Fibroblast of mammary gland (primary cell): ENCODE measurements at regions not wholly inside any gene's neighbourhood (a gene's known extent, or its start where the extent isn't known, plus 50 kb on each side); places are given as distances from the start of the nearest gene placed in this dataset.

Experiments used
- DNase-seq: peaks from one replicate; pipeline ENCODE4 v3.0.0-alpha.2; 2010; ENCODE audit warnings: low read depth
- H3K4me3 ChIP-seq: 2 replicates; pipeline ENCODE4 v1.5.1; 2011; ENCODE audit warnings: low read depth, mild to moderate bottlenecking, low read length, moderate library complexity; ENCODE audit not compliant: control insufficient read depth
- CTCF ChIP-seq: conservative IDR thresholded peaks from 2 replicates; pipeline ENCODE4 v1.5.1; 2011; ENCODE audit warnings: low read depth, low read length, inconsistent platforms; ENCODE audit not compliant: control insufficient read depth, insufficient read depth

DNA sequence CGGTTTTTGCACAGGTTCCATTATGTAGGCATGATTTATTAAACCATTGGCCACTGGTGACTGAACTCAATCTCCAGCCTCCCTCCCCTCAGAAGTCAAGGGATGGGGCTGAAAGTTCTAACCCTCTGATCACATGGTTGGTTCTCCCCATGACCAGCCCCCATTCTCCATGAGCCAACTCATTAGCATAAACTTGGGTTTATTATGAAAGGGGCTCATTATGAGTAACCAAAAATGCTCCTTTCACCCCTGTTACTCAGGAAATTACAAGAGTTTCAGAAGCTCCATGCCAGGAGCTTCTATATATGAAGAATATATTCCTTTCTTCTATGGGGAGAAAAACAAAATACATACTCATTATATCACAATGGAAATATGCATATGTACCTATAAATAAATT, 555.3 kb downstream of the HS3ST4 start:
- DNase-seq, result no peak
- no peak for TF ChIP-seq CTCF
- no peak overlapping the region for H3K4me3 ChIP-seq

- DNase-seq, result no peak
- TF ChIP-seq CTCF, result no peak
- H3K4me3 ChIP-seq, result no peak overlapping the region
These were observed 560.8 kb downstream of the HS3ST4 start for GRCh38 chr16:26252598-26252997.

DNA sequence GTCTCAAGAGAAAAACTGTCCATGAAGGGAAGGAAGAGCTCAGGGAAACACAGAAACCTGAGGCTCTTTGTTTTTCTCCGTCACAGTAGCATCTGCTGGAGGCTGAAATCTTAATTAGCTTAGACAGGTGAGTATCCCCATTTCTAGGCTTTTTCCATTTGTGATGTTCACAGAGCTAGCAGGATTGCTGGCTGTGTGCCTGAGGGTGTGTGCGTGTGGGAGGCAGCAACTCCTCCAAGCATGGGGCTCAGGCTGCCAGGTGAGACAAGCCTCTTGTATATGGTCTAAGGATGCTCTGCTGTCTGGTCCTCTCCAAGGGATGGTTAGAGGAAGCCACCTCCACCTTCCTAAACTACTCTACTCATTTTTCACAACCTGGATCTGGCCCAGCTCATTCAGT, 569.9 kb downstream of the HS3ST4 start:
- no peak overlapping the region for H3K4me3 ChIP-seq
- no peak for TF ChIP-seq CTCF
- no peak for DNase-seq

GRCh38 chr16:26263406-26263805, 571.6 kb downstream of the HS3ST4 start:
- no peak for TF ChIP-seq CTCF
- H3K4me3 ChIP-seq, result no peak overlapping the region
- no peak for DNase-seq

DNA sequence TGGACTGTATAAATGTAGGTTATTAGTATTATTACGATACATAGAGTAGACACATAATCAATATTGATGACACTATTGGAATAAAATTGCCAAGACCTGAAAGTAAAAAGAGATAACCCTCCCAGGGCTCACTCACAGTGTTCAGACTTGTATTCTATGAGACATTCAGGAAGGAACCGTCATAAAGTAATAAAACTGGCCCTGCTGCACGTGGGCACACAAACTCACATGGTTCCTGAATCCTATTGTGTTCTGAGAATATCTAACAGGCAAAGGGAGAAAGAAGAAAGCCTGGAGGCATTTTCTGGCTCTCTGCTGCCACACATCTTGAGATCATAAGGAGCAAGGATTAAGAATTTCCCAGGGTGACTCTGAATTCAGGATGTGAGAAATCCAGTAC, 575.9 kb downstream of the HS3ST4 start:
- no peak overlapping the region for H3K4me3 ChIP-seq
- no peak for DNase-seq
- no peak for TF ChIP-seq CTCF

DNA sequence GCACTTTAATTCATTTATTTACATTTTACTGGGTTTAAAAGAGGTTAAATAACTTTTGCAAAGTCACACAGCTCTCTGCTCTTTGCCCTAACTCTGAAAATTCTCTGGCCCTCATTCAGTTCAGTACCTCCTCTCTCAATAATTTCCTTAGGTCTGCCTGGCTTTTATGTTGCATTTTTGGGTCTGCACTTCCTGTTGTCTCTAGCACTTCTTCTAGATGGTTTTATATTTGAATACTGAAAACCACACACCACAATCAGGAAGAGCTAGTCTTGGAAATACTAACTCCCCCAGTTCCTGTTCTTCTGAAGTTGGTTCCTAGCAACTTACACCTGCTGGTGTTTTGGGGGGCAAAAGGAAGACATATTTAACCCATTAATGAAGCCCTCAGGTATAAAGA, 577.9 kb downstream of the HS3ST4 start:
- no peak for TF ChIP-seq CTCF
- no peak overlapping the region for H3K4me3 ChIP-seq
- DNase-seq, result no peak

DNA sequence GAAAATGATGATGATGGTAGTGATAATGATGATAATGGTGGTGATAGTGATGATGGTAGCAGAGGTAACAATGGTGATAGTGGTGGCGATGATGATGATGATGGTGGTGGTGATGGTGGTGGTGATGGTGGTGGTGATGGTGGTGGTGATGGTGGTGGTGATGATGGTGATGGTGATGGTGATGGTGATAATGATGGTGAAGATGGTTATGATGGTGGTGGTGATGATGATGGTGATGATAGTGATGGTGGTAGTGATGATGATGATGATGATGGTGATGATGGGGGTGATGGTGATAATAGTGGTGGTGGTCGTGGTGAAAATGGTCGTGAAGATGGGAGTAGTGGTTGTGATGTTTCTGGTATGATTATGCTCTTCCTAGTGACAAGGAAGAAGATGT, 581.8 kb downstream of the HS3ST4 start:
- no peak for DNase-seq
- TF ChIP-seq CTCF, result no peak
- no peak overlapping the region for H3K4me3 ChIP-seq
